Mucosa of descending colon (tissue), 3 donors: ENCODE measurements at regions not wholly inside any gene's neighbourhood (a gene's known extent, or its start where the extent isn't known, plus 50 kb on each side); places are given as distances from the start of the nearest gene placed in this dataset.
A peak's percentile ranks its signal among the peaks of the same experiment; 100 is the strongest.
"Not testable (repeated sequence)": the region's sequence is repeated elsewhere in the genome, so short reads cannot be mapped to it uniquely, and the experiment has no call there.

Source experiments
- ATAC-seq: fragments of 200-7000 bp; cut with Tn5 transposase; one replicate; pipeline ENCODE4 v1.9.1; 2020; ENCODE audit warnings: mild to moderate bottlenecking, moderate library complexity
- DNase-seq, 3 donors: peaks; one replicate each; pipeline ENCODE4 v3.0.0-alpha.2; 2020
- H3K36me3 ChIP-seq: fragments of 200-600 bp; one replicate; pipeline ENCODE4 v1.8.0; 2021; ENCODE audit warnings: low read depth, mild to moderate bottlenecking
- H3K4me1 ChIP-seq: fragments of 200-600 bp; one replicate; pipeline ENCODE4 v1.8.0; 2021; ENCODE audit warnings: low read depth, mild to moderate bottlenecking
- H3K4me3 ChIP-seq: fragments of 200-600 bp; one replicate; pipeline ENCODE4 v1.8.0; 2021; ENCODE audit warnings: mild to moderate bottlenecking
- H3K9me3 ChIP-seq: fragments of 200-600 bp; one replicate; pipeline ENCODE4 v1.8.0; 2021; ENCODE audit warnings: mild to moderate bottlenecking
- CTCF ChIP-seq: fragments of 200-600 bp; IDR thresholded peaks from one replicate; pipeline ENCODE4 v1.8.0; 2022; ENCODE audit warnings: antibody characterized with exemption, mild to moderate bottlenecking
- intact Hi-C, 2 donors: fragments of 100-400 bp; cut with DNase I in 1 of 2; cut with micrococcal nuclease in 1 of 2; formaldehyde crosslinking; loops; one replicate each; pipeline versions ENCODE4 v1.11.0 to v1.11.1; 2022; cut with DNase I, micrococcal nuclease
- donor health status: DM: no; HTN: no; CAD: no; lungs with moderate emphysema.
- donor health status: DM: no; HTN: no; CAD: no.
- donor health status: DM: no; HTN: yes; CAD: no.

GRCh38 chr5:142403583-142403982 is 78.8 kb upstream of the SPRY4 start:
- intact Hi-C loops = no loop called here

GRCh38 chr5:142402752-142403318 is 78.0 kb upstream of the SPRY4 start:
- DNase-seq = no peak
- H3K4me1 ChIP-seq = no peaks in the 10 kb centered on the region
- intact Hi-C loops = no loop called here
- H3K4me3 ChIP-seq = no peak overlapping the region
- no peaks in the 10 kb centered on the region for H3K36me3 ChIP-seq
- TF ChIP-seq CTCF = no peak
- no peaks in the 10 kb centered on the region for H3K9me3 ChIP-seq
- ATAC-seq = no peak

More at GRCh38 chr5:142403583-142403982, 78.8 kb upstream of the SPRY4 start:
- DNase-seq = no peak
- no peak overlapping the region for H3K4me3 ChIP-seq
- H3K36me3 ChIP-seq = no peaks in the 10 kb centered on the region
- no peak for TF ChIP-seq CTCF
- ATAC-seq = peak; percentile 52
- H3K4me1 ChIP-seq = no peaks in the 10 kb centered on the region
- no peaks in the 10 kb centered on the region for H3K9me3 ChIP-seq

GRCh38 chr5:142400415-142400814 is 75.6 kb upstream of the SPRY4 start:
- no peak for TF ChIP-seq CTCF
- ATAC-seq = no peak
- intact Hi-C loops = no loop called here

GRCh38 chr5:142399891-142400290 is 75.1 kb upstream of the SPRY4 start:
- peaks cover 10% of the 10 kb centered on the region for H3K9me3 ChIP-seq
- intact Hi-C loops = no loop called here
- DNase-seq (no peak), ATAC-seq (no peak)
- H3K36me3 ChIP-seq = no peaks in the 10 kb centered on the region
- TF ChIP-seq CTCF = no peak
- H3K4me1 ChIP-seq = no peaks in the 10 kb centered on the region
- no peak overlapping the region for H3K4me3 ChIP-seq

More at GRCh38 chr5:142400415-142400814, 75.6 kb upstream of the SPRY4 start:
- Histone ChIP-seq H3K36me3 (no peaks in the 10 kb centered on the region), H3K4me1 (no peaks in the 10 kb centered on the region), H3K9me3 (peaks cover 10% of the 10 kb centered on the region), H3K4me3 (no peak overlapping the region)
- no peak for DNase-seq

- Histone ChIP-seq H3K36me3 (no peaks in the 10 kb centered on the region), H3K9me3 (peaks cover 10% of the 10 kb centered on the region), H3K4me1 (no peaks in the 10 kb centered on the region), H3K4me3 (no peak overlapping the region)
- ATAC-seq (no peak), DNase-seq (no peak)
- no peak for TF ChIP-seq CTCF
- intact Hi-C loops = no loop called here
Observed at GRCh38 chr5:142398730-142399055, 73.9 kb upstream of the SPRY4 start.

- ATAC-seq, intact Hi-C loops, H3K9me3 ChIP-seq, DNase-seq, H3K36me3 ChIP-seq, H3K4me1 ChIP-seq, H3K4me3 ChIP-seq: not testable (repeated sequence)
Observed at GRCh38 chr5:142398011-142398729, 73.3 kb upstream of the SPRY4 start.
